Neural cell (in vitro differentiated cells): ENCODE measurements at regions not wholly inside any gene's neighbourhood (a gene's known extent, or its start where the extent isn't known, plus 50 kb on each side); places are given as distances from the start of the nearest gene placed in this dataset.
A peak's percentile ranks its signal among the peaks of the same experiment; 100 is the strongest.

ENCODE experiments used
- H2AFZ ChIP-seq: fragments of 200-600, 300-800 bp; sonication (generic), shearing (Covaris generic); 2 replicates; pipeline ENCODE4 v1.6.0; 2014; ENCODE audit warnings: low read depth, mild to moderate bottlenecking, antibody characterized with exemption, low read length, moderate library complexity
- H3F3A ChIP-seq: fragments of 200-600 bp; shearing (Covaris generic); 2 replicates; pipeline ENCODE4 v1.6.1; 2016; ENCODE audit warnings: mild to moderate bottlenecking, moderate library complexity, mixed read lengths, antibody characterized with exemption, low read length; ENCODE audit not compliant: insufficient read depth, poor library complexity, severe bottlenecking
- H3K27ac ChIP-seq: fragments of 200-600, 300-800 bp; sonication (generic), shearing (Covaris generic); 2 replicates; pipeline ENCODE4 v1.5.1; 2014; ENCODE audit warnings: mild to moderate bottlenecking, low read length, moderate library complexity
- H3K27me3 ChIP-seq: fragments of 300-800, 200-600 bp; sonication (generic), shearing (Covaris generic); 2 replicates; pipeline ENCODE4 v1.6.0; 2014; ENCODE audit warnings: mild to moderate bottlenecking, low read depth, low read length, moderate library complexity; ENCODE audit not compliant: insufficient read depth
- H3K36me3 ChIP-seq: fragments of 300-800, 200-600 bp; sonication (generic), shearing (Covaris generic); 2 replicates; pipeline ENCODE4 v1.5.1; 2014; ENCODE audit warnings: mild to moderate bottlenecking, antibody characterized with exemption, low read length, moderate library complexity; ENCODE audit not compliant: insufficient read depth
- H3K4me2 ChIP-seq: fragments of 300-800, 200-600 bp; sonication (generic), shearing (Covaris generic); 2 replicates; pipeline ENCODE4 v1.6.0; 2014; ENCODE audit warnings: mild to moderate bottlenecking, low read length
- H3K4me3 ChIP-seq: fragments of 300-800, 200-600 bp; sonication (generic), shearing (Covaris generic); 2 replicates; pipeline ENCODE4 v1.5.1; 2014; ENCODE audit warnings: mild to moderate bottlenecking, low read length, moderate library complexity
- H3K79me2 ChIP-seq: fragments of 200-600 bp; shearing (Covaris generic); replicated peaks from 2 replicates; pipeline ENCODE4 v1.6.0; 2014; ENCODE audit warnings: mild to moderate bottlenecking, low read length, moderate library complexity; ENCODE audit not compliant: insufficient read depth
- H3K9ac ChIP-seq: fragments of 300-800, 200-600 bp; sonication (generic), shearing (Covaris generic); 2 replicates; pipeline ENCODE4 v1.6.1; 2016; ENCODE audit warnings: mild to moderate bottlenecking, low read length, mixed read lengths
- H3K9me2 ChIP-seq: fragments of 200-600 bp; shearing (Covaris generic); 2 replicates; pipeline ENCODE4 v1.6.1; 2016; ENCODE audit warnings: mild to moderate bottlenecking, low read length, mixed read lengths; ENCODE audit not compliant: insufficient read depth
- H3K9me3 ChIP-seq: fragments of 200-600, 300-800 bp; sonication (generic), shearing (Covaris generic); 2 replicates; pipeline ENCODE4 v1.6.1; 2016; ENCODE audit warnings: mild to moderate bottlenecking, mixed run types, low read length, moderate library complexity, mixed read lengths
- H4K20me1 ChIP-seq: fragments of 200-600 bp; shearing (Covaris generic); 2 replicates; pipeline ENCODE4 v1.6.1; 2016; ENCODE audit warnings: mild to moderate bottlenecking, mixed run types; ENCODE audit not compliant: insufficient read depth
- EP300 ChIP-seq: fragments of 450-650 bp; conservative IDR thresholded peaks from 2 replicates; pipeline ENCODE4 v1.6.1; 2014; ENCODE audit warnings: antibody characterized with exemption, mild to moderate bottlenecking, moderate library complexity; ENCODE audit not compliant: poor library complexity, severe bottlenecking
- EZH2 ChIP-seq: fragments of 200-600, 300-800 bp; shearing (Covaris generic), sonication (generic); IDR thresholded peaks from 2 replicates; pipeline ENCODE4 v1.6.1; 2014; ENCODE audit warnings: antibody characterized with exemption, low read length, borderline replicate concordance, mild to moderate bottlenecking; ENCODE audit not compliant: insufficient read depth, poor library complexity, severe bottlenecking
- MXI1 ChIP-seq: fragments of 450-650 bp; conservative IDR thresholded peaks from 2 replicates; pipeline ENCODE4 v1.6.1; 2014; ENCODE audit warnings: antibody characterized with exemption, mild to moderate bottlenecking; ENCODE audit not compliant: poor library complexity, severe bottlenecking
- POLR2AphosphoS5 ChIP-seq: IDR thresholded peaks from 2 replicates; pipeline ENCODE4 v1.6.1; 2012
- RAD21 ChIP-seq: fragments of 450-650 bp; conservative IDR thresholded peaks from 2 replicates; pipeline ENCODE4 v1.6.1; 2014; ENCODE audit warnings: antibody characterized with exemption, mild to moderate bottlenecking, moderate library complexity
- SMC3 ChIP-seq: fragments of 450-650 bp; conservative IDR thresholded peaks from 2 replicates; pipeline ENCODE4 v1.6.1; 2014; ENCODE audit warnings: antibody characterized with exemption, mild to moderate bottlenecking, moderate library complexity; ENCODE audit not compliant: poor library complexity
- TAF1 ChIP-seq: IDR thresholded peaks from 2 replicates; pipeline ENCODE4 v1.6.1; 2012; ENCODE audit warnings: low read depth
- TF ChIP-seq, protein P1 (sequence below): IDR thresholded peaks from 2 replicates; pipeline ENCODE4 v1.6.1; 2012; ENCODE audit warnings: borderline replicate concordance
- TF ChIP-seq, protein P2 (sequence below): fragments of 450-650 bp; IDR thresholded peaks from 2 replicates; pipeline ENCODE4 v1.5.1; 2014; ENCODE audit warnings: antibody characterized with exemption, mild to moderate bottlenecking, moderate library complexity; ENCODE audit not compliant: poor library complexity, severe bottlenecking

DNA sequence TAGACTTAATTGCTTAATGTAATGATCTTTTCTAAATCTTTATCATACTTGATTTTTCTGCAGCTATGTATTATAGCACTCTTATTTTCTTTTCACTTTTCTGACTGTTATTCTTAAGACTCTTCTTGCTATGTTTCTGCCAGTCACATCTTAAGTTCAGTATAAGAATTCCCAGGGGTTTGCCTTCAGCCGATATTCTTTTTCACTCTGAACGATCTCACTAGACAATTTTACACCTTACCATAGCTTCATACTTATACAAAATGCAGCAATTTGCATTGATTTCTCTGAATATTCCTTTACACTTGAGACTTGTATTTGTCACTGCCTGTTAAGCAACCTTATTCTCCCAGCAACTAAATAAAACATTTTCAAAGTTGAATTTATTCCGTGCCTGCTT lies 242.5 kb upstream of the OLFM3 start:
- no peaks in the 10 kb centered on the region for H3K36me3 ChIP-seq
- H3F3A ChIP-seq: no peaks in the 10 kb centered on the region
- no peaks in the 10 kb centered on the region for H3K9me2 ChIP-seq

DNA sequence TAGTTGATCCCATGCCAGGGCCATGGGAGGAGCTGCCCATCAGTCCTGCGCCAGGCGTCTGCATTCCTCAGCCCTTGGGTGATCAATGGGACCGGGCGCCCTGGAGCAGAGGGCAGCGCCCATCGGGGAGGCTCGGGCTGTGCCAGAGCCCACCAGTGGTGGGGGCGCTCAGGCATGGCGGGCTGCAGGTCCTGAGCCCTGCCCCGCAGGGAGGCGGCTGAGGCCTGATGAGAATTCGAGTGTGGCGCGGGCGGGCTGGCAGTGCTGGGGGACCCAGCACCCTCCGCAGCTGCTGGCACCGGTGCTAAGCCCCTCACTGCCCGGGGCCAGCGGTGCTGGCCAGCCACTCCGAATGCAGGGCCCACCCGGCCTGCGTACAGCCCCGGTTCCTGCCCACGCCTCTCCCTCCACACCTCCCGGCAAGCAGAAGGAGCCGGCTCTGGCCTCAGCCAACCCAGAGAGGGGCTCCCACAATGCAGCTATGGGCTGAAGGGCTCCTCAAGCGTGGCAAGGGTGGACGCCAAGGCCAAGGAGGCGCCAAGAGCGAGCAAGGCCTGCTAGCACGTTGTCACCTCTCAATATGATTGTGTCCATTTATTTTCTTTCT lies 238.1 kb upstream of the OLFM3 start:
- no peaks in the 10 kb centered on the region for H3K79me2 ChIP-seq
- H3K9me2 ChIP-seq: no peaks in the 10 kb centered on the region
- no peaks in the 10 kb centered on the region for H3K36me3 ChIP-seq
- H3K27ac ChIP-seq: no peak overlapping the region
- H2AFZ ChIP-seq: no peak overlapping the region
- no peak overlapping the region for H3K9ac ChIP-seq
- no peaks in the 10 kb centered on the region for H4K20me1 ChIP-seq
- H3K4me3 ChIP-seq: no peak overlapping the region
- no peaks in the 10 kb centered on the region for H3K9me3 ChIP-seq
- H3F3A ChIP-seq: no peaks in the 10 kb centered on the region
- H3K27me3 ChIP-seq: no peaks in the 10 kb centered on the region
- TF ChIP-seq, protein P1, sequence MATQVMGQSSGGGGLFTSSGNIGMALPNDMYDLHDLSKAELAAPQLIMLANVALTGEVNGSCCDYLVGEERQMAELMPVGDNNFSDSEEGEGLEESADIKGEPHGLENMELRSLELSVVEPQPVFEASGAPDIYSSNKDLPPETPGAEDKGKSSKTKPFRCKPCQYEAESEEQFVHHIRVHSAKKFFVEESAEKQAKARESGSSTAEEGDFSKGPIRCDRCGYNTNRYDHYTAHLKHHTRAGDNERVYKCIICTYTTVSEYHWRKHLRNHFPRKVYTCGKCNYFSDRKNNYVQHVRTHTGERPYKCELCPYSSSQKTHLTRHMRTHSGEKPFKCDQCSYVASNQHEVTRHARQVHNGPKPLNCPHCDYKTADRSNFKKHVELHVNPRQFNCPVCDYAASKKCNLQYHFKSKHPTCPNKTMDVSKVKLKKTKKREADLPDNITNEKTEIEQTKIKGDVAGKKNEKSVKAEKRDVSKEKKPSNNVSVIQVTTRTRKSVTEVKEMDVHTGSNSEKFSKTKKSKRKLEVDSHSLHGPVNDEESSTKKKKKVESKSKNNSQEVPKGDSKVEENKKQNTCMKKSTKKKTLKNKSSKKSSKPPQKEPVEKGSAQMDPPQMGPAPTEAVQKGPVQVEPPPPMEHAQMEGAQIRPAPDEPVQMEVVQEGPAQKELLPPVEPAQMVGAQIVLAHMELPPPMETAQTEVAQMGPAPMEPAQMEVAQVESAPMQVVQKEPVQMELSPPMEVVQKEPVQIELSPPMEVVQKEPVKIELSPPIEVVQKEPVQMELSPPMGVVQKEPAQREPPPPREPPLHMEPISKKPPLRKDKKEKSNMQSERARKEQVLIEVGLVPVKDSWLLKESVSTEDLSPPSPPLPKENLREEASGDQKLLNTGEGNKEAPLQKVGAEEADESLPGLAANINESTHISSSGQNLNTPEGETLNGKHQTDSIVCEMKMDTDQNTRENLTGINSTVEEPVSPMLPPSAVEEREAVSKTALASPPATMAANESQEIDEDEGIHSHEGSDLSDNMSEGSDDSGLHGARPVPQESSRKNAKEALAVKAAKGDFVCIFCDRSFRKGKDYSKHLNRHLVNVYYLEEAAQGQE: no peak
- TF ChIP-seq, protein P2, sequence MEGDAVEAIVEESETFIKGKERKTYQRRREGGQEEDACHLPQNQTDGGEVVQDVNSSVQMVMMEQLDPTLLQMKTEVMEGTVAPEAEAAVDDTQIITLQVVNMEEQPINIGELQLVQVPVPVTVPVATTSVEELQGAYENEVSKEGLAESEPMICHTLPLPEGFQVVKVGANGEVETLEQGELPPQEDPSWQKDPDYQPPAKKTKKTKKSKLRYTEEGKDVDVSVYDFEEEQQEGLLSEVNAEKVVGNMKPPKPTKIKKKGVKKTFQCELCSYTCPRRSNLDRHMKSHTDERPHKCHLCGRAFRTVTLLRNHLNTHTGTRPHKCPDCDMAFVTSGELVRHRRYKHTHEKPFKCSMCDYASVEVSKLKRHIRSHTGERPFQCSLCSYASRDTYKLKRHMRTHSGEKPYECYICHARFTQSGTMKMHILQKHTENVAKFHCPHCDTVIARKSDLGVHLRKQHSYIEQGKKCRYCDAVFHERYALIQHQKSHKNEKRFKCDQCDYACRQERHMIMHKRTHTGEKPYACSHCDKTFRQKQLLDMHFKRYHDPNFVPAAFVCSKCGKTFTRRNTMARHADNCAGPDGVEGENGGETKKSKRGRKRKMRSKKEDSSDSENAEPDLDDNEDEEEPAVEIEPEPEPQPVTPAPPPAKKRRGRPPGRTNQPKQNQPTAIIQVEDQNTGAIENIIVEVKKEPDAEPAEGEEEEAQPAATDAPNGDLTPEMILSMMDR: no peak
- TF ChIP-seq SMC3: no peak
- TF ChIP-seq EP300: no peak
- no peak overlapping the region for H3K4me2 ChIP-seq

More for the DNA sequence above, 242.5 kb upstream of the OLFM3 start:
- Histone ChIP-seq H3K4me3 (peak overlapping the region; percentile 7), H4K20me1 (no peaks in the 10 kb centered on the region), H3K9me3 (no peaks in the 10 kb centered on the region), H2AFZ (no peak overlapping the region), H3K79me2 (no peaks in the 10 kb centered on the region), H3K27ac (no peak overlapping the region), H3K4me2 (no peak overlapping the region), H3K27me3 (no peaks in the 10 kb centered on the region), H3K9ac (no peak overlapping the region)
- no peak for TF ChIP-seq TAF1
- TF ChIP-seq EP300: peak; percentile 78
- TF ChIP-seq RAD21: no peak
- TF ChIP-seq, protein P1: peak; percentile 55
- peak; percentile 70 for TF ChIP-seq POLR2AphosphoS5
- no peak for TF ChIP-seq MXI1
- no peak for TF ChIP-seq EZH2
- no peak for TF ChIP-seq SMC3
